Fibroblast of peridontal ligament (primary cell): ENCODE measurements at regions not wholly inside any gene's neighbourhood (a gene's known extent, or its start where the extent isn't known, plus 50 kb on each side); places are given as distances from the start of the nearest gene placed in this dataset.

Experiments used
- DNase-seq: peaks from one replicate; pipeline ENCODE4 v3.0.0-alpha.2; 2010; ENCODE audit errors: extremely low read depth

DNA sequence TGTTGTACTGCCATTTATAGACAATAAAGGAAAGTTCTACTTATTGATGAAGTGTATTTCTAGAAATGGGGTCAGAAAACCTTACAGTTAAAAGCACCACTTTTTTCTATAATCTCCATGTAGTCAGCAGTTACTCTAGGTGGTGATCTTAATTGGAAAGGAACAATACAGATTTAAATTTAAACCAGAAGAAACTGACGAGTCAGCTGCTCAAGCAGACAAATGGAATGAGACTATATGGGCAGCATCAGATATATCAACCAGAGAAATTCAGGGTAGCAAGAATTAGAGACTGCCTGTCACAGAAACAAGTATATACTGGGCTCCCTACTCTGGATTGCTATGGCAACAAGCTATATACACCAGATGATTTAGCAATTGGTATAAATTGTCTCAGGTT, 99.6 kb upstream of the SCG2 start:
- DNase-seq = no peak

- no peak for DNase-seq
These were observed 98.1 kb upstream of the SCG2 start for GRCh38 chr2:223700221-223700620.

- no peak for DNase-seq
These were observed 95.9 kb upstream of the SCG2 start for GRCh38 chr2:223697892-223698645.

- DNase-seq = peak; percentile 6
These were observed 95.2 kb upstream of the SCG2 start for GRCh38 chr2:223697316-223697891.

GRCh38 chr2:223696719-223697118, 94.6 kb upstream of the SCG2 start:
- peak; percentile 10 for DNase-seq

DNA sequence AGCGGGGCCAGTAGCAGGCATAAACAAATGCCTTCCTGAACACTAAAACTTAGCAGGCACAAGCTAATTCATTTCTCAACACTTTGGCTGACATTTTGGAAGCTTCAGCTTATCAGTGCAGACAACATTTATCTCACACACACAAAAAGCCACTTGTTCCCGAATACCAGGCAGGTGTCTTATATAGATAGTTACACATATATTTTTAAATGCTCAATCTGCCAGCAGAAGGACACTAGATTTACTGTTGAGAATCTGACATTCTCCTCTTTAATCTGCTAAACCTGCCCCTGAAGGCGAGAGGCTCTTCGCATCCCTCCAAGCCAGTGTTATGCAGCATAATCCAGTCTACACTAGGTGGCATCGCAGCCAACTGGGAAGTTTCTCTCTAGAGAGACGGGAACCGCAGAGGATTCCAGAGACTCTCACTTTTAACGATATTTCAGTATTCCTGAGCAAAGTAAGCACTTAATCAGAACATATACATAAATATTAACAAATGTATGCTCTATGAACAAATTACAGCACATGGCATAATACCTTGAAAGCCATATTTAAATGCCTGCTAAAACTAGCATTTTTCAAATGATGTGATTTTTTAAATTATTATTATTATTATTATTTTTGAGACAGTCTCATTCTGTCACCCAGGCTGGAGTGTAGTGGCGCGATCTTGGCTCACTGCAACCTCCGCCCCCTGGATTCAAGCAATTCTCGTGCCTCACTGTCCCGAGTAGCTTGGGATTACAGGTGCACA, 90.2 kb upstream of the SCG2 start:
- DNase-seq = peak; percentile 71

DNA sequence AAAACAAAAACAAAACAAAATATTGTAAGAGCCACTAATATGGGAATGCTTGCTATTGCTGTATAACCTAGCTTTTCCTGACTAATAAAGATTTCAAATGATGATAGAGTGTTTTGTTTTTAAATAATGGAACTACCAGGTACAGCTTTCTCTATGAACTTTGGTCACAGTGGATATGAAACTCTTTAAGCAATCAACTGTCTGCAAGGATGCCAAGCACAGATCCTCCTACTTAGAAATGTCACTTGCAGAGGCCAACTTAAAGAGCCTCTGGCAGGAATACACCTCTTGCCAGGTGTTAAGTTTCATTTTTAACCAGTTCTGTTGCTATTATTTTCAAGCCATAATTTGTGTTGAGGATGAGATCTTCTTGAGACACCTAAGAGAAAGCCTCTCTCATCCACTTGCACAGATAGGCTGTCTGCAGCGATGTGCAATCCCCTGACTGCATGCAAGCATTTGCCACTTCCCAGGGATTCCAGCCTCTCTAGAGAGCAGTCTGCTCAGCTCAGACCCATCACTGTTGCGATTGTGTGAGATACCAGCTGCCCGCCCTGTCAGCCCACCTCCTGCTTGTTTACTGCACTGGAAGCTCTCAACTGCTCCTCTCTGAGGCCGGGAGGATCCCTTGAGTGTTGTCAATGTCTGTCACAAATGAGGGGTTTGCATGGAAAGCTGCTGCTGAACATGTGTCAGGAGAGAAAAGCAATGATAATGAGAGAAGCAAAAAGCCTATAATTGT, 86.1 kb upstream of the SCG2 start:
- DNase-seq = no peak

DNA sequence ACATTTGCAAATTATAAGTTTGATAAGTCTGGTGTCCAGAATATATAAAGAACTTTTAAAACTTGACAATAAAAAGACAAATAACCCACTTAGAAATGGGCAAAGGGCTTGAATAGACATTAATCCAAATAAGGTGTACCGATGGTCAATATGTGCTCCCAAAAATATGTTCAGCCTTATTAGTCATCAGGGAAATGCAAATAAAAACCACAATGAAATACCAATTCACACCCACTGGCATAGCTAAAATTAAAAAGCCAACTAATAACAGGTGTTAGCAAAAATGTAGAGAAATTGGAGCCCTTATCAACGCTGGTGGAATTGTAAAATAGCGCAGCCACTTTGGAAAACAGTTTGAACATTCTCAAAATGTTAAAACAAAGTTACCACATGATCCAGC, 79.0 kb upstream of the SCG2 start:
- no peak for DNase-seq

DNA sequence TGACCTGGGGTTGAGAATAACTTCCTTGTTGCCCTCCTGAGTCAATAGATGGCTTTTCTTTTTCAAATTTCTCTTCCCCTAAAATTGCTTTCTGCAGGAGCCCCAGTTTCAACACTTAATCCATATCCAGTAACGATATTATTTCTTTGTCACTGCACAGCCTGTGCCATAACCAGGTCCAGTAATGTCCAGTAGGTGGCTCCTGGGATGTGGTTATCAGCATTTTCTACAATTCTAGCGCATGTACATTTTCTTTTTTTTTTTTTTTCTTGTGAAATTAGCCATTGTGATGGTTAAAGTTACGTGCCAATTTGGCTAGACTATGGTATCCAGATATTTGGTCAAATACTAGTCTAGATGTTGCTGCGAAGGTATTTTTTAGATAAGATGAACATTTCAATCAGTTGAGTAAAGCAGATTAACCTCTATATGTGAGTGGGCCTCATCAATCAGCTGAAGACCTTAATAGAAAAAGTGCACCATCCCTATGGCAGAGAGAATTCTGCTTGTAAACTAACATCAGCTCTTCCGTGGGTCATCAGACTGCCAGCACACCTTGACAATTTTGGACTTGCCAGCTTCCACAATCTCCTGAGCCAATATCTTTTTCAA, 72.9 kb upstream of the SCG2 start:
- peak; percentile 47 for DNase-seq

DNA sequence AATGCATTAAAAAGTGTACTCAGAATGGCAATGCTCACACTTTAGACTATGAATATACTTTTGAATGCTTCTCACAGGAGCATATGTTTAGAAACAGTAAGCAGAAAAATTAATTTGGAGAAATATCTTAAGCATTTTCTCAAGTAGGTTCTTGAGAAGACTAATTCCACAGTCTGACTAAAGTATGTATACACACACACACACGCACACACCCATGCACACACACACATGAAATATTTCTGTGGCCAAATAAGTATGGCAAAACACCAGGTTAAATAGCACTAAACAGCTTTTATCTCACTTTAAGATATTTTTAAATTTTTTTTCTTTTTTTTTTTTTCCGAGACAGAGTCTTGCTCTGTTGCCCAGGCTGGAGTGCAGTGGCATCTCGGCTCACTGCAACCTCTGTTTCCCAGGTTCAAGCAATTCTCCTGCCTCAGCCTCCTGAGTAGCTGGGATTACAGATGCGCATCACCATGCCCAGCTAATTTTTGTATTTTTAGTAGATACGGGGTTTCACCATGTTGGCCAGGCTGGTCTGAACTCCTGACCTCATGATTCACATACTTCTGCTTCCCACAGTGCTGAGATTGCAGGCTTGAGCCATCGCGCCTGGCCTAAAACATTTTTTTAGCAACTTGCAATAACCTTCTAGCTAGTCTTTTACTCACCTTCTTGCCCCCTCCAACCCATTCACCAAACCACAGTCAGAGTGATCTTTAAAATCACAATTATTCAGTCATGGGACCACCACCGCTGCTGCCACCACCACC, 67.5 kb upstream of the SCG2 start:
- DNase-seq = peak; percentile 71

GRCh38 chr2:223668302-223668998, 66.3 kb upstream of the SCG2 start:
- peak; percentile 27 for DNase-seq

DNA sequence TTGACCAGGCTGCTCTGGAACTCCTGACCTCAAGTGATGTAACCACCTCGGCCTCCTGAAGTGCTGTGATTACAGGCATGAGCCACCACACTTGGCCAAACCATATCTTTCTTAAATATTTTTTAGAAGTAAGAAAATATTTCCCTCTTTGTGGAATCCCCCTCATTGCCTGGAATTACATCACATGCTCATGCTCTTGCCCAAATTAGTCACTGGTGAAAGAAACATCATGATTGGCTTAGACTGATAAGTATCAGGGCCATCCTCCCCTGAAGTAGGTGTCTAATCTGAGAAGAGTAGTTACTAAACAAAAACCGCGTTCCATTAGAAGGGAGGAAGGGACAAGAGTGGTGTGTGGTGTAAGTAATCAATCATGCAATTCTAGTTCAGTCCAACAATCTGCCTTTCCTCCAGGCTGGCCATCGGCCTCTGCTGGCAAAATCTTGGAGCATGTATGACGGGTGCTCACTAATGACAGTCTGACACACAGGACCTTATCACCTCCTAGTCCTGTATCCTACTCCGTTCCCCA, 52.3 kb upstream of the SCG2 start:
- DNase-seq = peak; percentile 61

DNA sequence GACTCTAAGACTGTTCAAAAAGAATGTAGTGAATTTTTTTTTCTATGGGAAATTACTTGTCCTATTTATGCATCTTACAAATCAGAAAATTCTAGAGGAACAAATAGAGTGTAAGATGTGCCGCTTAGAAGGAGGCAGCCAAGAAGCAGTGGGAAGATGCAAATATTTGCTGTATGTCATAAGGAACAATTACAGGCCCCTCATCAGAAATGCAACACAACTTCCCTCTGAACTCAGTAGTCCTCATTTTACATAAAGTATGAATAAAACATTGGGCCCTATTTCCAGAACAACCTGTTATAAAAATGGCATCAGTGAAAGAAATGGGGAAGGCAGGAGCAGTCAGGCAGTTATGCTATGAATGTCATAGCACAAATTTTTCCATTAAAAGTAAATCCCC, 50.7 kb upstream of the SCG2 start:
- DNase-seq = no peak

- no peak for DNase-seq
These were observed 50.0 kb upstream of the SCG2 start for GRCh38 chr2:223652122-223652521.
